HG02623 (cell line): ENCODE measurements at regions not wholly inside any gene's neighbourhood (a gene's known extent, or its start where the extent isn't known, plus 50 kb on each side); places are given as distances from the start of the nearest gene placed in this dataset.

Experiments used
- ATAC-seq: cut with Tn5 transposase; IDR thresholded peaks from one replicate; pipeline ENCODE4 v1.9.1; 2021; ENCODE audit warnings: moderate library complexity; ENCODE audit not compliant: unreplicated experiment

DNA sequence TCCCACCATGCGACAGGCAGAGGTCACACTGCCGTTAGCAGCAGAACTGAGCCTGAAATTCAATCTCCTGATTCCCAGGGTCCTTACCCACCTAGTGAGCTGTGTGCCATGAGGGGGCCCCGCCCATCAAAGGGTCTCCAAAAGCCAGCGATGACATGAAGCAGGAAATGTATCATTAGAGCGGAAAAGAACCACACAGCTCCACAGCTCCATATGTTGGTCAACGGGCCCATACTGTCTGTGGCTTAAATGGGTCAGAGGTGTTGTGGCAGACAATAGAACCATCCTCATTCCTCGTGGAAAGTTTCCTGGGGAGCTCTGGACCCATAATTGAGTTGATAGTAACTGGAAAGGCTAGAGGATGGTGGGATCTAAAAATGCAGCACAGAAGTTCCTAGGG lies 68.1 kb upstream of the PODXL start:
- ATAC-seq, result no peak

DNA sequence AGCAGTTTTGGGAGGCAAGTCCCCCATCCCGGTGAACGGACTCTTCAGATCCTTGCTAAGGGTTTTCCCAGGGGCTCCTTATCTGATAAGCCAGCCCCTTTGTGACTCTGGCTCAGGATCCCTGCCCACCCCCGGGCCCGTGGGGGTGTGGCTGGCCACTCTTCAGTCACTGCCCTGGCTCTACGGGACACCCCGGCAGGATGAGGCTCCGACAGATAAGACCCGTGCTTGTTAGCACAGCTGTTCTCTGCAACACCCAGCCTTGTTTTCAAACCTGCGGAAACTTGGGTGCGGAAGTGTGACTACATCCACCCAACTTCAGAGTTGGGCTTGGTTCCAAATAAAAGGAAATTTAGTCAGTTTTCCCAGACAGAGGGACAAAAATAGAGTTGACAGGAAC lies 66.7 kb upstream of the PODXL start:
- ATAC-seq, result no peak

DNA sequence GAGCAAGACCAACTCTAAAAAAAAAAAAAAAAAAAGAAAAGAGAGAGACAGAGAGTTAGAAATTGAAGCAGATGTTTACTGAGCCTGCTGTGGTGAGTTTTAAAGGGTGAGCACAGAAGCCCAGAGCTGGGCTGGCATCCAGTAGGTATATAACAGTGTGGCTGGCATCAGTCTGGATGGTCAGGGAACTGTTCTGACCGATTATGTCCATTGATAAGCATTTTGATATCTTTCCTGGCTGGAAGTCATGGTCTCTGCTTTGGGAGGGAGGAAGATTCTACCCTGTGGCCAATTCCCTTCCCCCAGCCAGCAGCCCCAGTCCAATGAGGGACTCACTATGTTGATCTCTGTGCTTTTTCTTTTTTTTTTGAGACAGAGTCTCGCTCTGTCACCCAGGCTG lies 65.2 kb upstream of the PODXL start:
- no peak for ATAC-seq

- ATAC-seq, result no peak
Measured at GRCh38 chr7:131620673-131621609, 64.5 kb upstream of the PODXL start.

- ATAC-seq, result no peak
Measured at GRCh38 chr7:131619336-131620305, 63.2 kb upstream of the PODXL start.

DNA sequence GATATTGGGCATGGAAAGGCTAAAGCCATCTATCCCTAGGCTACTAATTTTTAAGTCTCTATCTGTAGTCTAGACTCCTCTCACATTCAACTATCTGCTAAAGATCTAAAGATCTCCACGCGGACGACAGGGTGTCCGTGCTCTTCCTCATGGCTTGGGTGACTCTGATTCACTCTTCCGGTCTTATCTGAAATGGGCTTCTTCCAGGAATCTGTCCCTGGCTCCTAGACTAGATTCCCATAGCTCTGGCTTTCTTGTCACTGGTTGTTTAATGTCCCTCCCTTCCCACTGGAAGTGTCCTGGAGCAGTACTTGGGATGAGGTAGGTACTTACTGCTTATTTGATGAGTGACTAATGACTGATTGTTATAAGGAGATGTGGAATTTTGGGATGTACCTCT lies 62.0 kb upstream of the PODXL start:
- no peak for ATAC-seq

DNA sequence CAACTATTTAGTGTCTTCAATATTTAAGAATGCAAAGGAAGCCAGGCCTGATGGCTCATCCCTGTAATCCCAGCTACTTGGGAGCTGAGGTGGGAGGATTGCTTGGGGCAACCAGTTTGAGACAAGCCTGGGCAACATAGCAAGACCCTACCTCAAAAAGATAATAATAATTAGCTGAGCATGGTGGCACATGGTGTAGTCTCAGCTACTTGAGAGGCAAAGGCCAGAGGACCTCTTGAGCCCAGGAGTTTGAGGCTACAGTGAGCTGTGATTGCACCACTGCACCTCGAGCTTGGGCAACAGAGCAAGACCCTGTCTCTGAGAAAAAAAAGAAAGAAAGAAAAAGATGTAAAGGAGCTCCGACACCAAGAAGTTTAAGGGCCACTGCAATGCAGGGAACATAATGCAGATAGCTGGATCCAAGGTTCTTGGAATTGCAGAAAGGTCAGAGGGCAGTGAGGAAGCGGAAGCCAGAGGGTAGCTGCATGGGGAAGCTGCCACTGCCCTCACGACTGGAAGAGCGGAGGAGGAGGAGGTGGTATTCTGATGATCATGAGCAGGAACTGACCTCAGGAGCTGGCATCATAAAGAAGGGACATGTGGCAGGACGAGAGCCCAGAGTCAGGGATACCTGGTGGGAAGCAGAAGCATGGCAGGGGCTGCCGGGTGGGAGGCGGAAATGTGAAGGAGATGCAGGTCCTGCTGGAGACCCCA lies 60.2 kb upstream of the PODXL start:
- ATAC-seq, result no peak

DNA sequence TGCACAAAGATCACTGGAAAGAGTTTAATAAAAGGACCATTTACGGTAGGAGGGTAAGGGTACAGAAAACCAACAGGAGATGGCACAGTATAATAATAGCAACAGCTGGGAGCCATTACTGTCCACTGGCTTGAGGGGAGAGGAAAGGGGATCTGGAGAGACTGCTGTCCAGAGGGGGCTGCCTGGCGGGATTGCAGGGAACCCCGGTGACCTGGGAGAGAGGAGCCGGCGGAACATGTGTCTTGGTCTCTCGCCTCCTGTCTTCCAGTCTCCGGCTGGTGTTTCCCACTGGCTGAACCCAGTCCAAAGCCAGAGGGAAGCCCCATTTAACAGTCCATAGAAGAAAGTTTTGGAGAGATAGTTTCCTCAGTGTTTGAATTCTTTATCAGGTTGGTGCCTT lies 57.5 kb upstream of the PODXL start:
- no peak for ATAC-seq

GRCh38 chr7:131610007-131610406 lies 53.6 kb upstream of the PODXL start:
- no peak for ATAC-seq

DNA sequence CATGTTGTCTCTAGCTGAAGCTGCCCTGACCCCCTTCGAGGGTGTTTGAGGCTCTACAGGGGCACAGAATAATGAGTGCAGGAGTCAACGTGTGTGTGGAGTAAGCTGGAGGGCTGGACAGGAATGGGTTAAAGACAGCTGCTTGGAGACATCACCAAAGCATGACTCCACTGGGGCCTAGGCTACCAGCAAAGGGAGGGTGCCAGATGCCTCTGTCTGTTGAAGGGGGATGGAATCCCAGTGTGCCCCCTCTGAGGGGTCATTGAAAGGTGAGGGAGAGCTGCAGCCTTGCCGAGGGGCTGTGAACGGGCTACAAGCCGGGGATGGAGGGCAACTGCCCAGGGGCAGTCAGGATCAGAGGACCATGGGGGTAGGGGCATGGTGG lies 51.7 kb upstream of the PODXL start:
- ATAC-seq, result no peak

- ATAC-seq, result no peak
Measured at GRCh38 chr7:131607291-131608115, 51.1 kb upstream of the PODXL start.

DNA sequence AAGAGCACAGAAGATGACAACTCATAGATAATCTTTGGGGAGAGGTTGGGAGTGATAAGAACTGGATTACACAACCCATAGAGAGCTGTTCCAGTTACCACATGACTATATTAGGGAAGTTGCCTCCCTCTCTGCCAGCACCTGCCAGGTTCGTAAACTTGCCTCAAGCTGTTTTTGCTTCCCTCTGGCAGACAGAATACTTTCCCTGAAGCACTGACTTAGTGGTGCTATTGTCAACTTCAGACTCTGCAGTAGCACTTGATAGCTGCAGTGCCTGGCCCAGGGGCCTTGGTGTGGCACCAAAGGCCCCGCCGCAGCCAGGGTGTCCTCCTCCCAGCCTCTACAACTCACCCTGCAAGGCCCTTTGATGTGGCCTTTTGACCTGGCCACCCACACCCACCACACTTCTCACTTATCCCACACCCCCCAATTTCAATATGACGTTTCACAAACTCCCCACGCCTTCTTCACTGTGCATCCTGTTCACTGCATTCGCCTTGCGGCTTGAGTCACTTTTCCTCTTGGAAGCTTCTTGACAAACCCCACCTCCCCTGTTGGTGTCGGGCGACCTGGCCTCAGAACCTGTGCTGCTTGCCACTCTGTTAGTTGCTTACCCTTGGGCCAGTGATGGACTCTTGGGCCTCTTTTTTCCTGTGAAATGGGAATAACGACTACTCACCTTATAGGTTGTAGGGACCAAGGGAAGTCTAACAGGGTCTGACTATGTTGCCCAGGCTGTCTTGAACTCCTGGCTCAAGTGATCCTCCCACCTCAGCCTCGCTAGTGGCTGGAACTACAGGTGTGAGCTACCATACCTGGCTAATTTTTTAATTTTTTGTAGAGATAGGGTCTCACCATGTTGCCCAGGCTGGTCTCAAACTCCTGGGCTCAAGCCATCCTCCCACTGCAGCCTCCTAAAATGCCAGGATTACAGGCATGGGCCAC lies 50.2 kb upstream of the PODXL start:
- no peak for ATAC-seq
